ENCODE measurements at regions not wholly inside any gene's neighbourhood (a gene's known extent, or its start where the extent isn't known, plus 50 kb on each side); places are given as distances from the start of the nearest gene placed in this dataset.

- Mint-ChIP-seq H3K4me1 (no peaks in the 10 kb centered on the region), H3K4me3 (no peak overlapping the region), H3K9me3 (peaks cover 17% of the 10 kb centered on the region), H3K27ac (no peak overlapping the region), H3K27me3 (ENCODE audit: low read depth) (no peaks in the 10 kb centered on the region), H3K36me3 (ENCODE audit: low read depth) (peaks cover 3% of the 10 kb centered on the region)
- TF ChIP-seq CTCF (IDR thresholded peaks at IDR 0.05; ENCODE audit: unreplicated experiment in 3 of 3), result no peak
Observed at GRCh38 chr4:35147761-35148160, 1096.6 kb downstream of the ARAP2 start.

- Mint-ChIP-seq H3K36me3 (ENCODE audit: low read depth) (no peaks in the 10 kb centered on the region), H3K27ac (no peak overlapping the region), H3K4me1 (no peaks in the 10 kb centered on the region), H3K9me3 (no peaks in the 10 kb centered on the region), H3K4me3 (no peak overlapping the region), H3K27me3 (ENCODE audit: low read depth) (no peaks in the 10 kb centered on the region)
- TF ChIP-seq CTCF (IDR thresholded peaks at IDR 0.05; ENCODE audit: unreplicated experiment in 3 of 3), result peak; percentile 24 to 45 (median 35)
Observed at GRCh38 chr4:35151816-35152572, 1092.3 kb downstream of the ARAP2 start.

GRCh38 chr4:35163168-35163567 is 1081.1 kb downstream of the ARAP2 start:
- Mint-ChIP-seq H3K4me1 (no peaks in the 10 kb centered on the region), H3K9me3 (no peaks in the 10 kb centered on the region), H3K4me3 (no peak overlapping the region), H3K27me3 (ENCODE audit: low read depth) (no peaks in the 10 kb centered on the region), H3K36me3 (ENCODE audit: low read depth) (no peaks in the 10 kb centered on the region), H3K27ac (peak overlapping the region in 1 of 3 experiments; percentile 32)
- no peak for TF ChIP-seq CTCF (IDR thresholded peaks at IDR 0.05; ENCODE audit: unreplicated experiment in 3 of 3)

- no peaks in the 10 kb centered on the region for H3K36me3 Mint-ChIP-seq (ENCODE audit: low read depth)
- TF ChIP-seq CTCF (IDR thresholded peaks at IDR 0.05; ENCODE audit: unreplicated experiment in 3 of 3), result no peak
- H3K27me3 Mint-ChIP-seq (ENCODE audit: low read depth), result no peaks in the 10 kb centered on the region
- H3K4me3 Mint-ChIP-seq, result no peak overlapping the region
- no peaks in the 10 kb centered on the region for H3K4me1 Mint-ChIP-seq
- H3K27ac Mint-ChIP-seq, result no peak overlapping the region
- H3K9me3 Mint-ChIP-seq, result no peaks in the 10 kb centered on the region
Observed at GRCh38 chr4:35164063-35164462, 1080.3 kb downstream of the ARAP2 start.

GRCh38 chr4:35166466-35166865 is 1077.8 kb downstream of the ARAP2 start:
- Mint-ChIP-seq H3K9me3 (no peaks in the 10 kb centered on the region), H3K27ac (no peak overlapping the region), H3K36me3 (ENCODE audit: low read depth) (no peaks in the 10 kb centered on the region), H3K27me3 (ENCODE audit: low read depth) (no peaks in the 10 kb centered on the region), H3K4me1 (peaks cover 3% of the 10 kb centered on the region), H3K4me3 (no peak overlapping the region)
- TF ChIP-seq CTCF (IDR thresholded peaks at IDR 0.05; ENCODE audit: unreplicated experiment in 3 of 3), result no peak

GRCh38 chr4:35167385-35167784 is 1076.9 kb downstream of the ARAP2 start:
- H3K9me3 Mint-ChIP-seq, result no peaks in the 10 kb centered on the region
- H3K4me3 Mint-ChIP-seq, result no peak overlapping the region

More at GRCh38 chr4:35167385-35167784, 1076.9 kb downstream of the ARAP2 start:
- no peak overlapping the region for H3K27ac Mint-ChIP-seq
- no peak for TF ChIP-seq CTCF (IDR thresholded peaks at IDR 0.05; ENCODE audit: unreplicated experiment in 3 of 3)
- H3K36me3 Mint-ChIP-seq (ENCODE audit: low read depth), result no peaks in the 10 kb centered on the region
- H3K4me1 Mint-ChIP-seq, result peaks cover 7% of the 10 kb centered on the region
- H3K27me3 Mint-ChIP-seq (ENCODE audit: low read depth), result no peaks in the 10 kb centered on the region

Data from nephron (organoid).